Kasumi-1 (cell line): ENCODE measurements at regions not wholly inside any gene's neighbourhood (a gene's known extent, or its start where the extent isn't known, plus 50 kb on each side); places are given as distances from the start of the nearest gene placed in this dataset.

ENCODE experiments used
- DNase-seq, 2 experiments: peaks; one replicate each; lab custom pipeline; 2025; lab: John Stamatoyannopoulos, UW

DNA sequence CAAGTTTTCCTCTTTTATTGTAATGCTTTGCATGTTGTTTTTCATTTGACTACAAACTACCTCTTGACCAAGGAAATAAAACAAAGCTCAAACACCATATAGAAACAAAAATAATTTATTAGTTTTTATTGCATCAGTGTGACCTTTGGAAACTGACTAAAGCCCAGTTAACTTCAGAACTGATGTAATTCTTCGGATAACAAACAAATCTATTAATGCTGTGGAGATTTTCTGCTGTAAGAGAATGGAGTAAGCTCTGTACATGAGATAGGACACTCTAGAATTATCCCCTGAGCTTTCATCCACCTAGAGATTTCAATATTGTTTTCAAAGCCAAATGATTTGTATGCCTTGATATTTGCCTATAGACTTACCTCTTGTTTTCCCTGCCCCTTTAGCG is 154.0 kb upstream of the KCNK2 start:
- DNase-seq = no peak

DNA sequence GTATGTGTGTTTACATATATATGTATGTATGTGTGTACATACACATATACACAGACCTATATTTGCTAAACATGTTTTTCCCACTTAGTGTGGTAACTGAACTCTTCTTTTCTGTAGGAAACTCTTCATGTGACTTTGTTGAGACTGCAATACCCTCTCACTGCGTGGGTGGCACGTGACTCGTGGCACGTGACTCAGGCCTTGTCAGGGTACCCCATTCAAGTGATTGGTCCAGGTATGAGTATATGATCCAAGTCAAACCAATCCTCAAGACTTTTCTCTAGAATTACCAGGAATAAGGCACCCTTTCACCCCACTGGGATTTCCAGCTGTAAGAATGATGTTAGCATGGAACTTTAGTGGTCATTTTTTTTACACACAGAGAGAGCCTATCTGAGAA is 149.2 kb upstream of the KCNK2 start:
- no peak for DNase-seq

DNA sequence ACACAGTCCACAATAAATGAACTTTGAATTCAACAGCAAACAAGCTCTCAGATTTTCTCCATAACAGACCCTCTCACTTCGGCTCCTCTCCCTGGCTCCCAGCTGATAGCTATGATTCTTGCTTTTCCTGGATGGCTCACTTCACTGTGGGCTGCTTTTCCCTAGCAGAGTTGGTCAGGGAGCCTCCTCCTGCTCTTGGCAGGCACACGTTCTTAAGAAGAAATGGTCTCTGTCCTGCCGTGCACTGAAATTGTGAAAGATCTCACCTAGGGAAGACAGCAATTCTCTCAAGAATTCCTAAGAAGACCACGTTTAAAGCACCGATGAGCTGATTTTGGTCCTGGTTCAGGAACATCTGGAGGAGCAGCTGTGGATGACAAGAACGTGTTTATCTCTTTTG is 148.5 kb upstream of the KCNK2 start:
- DNase-seq = no peak

DNA sequence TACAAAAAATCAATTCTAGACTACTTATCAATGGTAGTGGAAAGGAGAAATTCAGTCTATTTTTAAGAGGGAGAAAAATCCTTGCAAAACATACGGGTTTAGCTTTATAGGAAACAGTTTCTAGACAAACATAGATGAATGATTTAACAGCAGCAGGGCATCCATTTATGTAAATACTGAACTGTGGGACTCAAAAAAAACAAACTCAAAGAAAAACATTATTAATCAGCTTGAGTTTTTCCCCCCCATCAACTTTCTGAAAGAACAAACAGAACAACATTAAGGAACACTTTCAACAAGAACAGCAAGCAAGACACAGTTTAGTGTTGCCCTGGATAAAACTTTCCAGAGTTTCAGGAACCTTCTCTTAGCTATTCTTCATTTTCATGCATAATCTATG is 147.3 kb upstream of the KCNK2 start:
- DNase-seq = no peak

DNA sequence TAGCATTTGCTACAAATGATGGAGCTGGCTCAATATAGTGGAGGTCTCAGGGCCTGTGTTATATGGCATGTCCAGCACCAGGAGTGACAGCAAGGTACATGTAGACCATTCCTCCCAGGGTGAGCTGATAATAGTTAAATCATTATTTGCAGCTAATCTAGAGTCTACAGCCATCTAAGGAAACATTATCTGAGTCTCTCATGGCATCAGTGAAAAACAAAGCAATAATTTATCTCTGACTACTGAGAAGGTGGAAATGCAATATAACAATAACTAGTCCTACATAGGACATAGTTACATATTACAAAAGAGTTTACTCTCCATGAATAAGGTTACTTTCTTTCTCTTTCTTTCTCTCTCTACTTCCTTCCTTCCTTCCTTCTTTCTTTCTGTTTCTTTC is 143.4 kb upstream of the KCNK2 start:
- DNase-seq = no peak

DNA sequence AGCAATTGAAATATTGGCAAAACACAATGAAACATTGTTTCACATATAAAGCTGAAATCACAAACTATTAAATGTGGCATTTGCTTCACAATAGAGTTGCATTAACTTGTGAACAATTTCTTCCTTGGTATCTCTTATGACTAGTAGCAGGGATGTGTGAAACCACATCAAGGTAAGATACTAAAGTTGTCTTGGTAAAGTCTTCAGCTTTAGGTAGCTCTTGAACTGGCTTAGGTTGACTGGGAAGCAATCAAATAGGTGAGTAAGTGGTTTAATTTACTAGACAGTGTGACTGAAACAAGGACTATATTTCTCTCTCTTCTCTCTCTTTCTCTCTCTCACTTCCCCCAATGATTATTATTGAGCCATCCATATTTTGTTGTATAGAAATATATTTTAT is 141.5 kb upstream of the KCNK2 start:
- DNase-seq = no peak

DNA sequence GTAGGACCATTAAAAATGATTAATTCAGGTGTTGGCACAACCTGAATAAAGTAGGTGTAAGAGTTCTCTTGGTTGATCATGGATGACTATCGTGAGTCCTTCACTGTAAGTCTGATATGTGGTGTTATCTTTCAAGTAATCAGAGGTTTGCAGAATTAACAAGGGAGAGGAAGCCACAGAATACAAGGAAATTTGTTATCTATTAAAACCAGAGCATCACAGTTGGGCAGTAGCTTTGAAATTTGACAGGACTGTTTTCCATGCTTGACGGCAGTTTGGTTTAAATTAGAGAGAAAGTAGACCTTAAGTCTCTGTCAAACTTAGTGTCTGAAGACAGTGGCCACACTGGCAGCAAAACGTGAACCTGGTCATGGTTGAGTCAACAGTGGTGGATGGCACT is 139.5 kb upstream of the KCNK2 start:
- no peak for DNase-seq

DNA sequence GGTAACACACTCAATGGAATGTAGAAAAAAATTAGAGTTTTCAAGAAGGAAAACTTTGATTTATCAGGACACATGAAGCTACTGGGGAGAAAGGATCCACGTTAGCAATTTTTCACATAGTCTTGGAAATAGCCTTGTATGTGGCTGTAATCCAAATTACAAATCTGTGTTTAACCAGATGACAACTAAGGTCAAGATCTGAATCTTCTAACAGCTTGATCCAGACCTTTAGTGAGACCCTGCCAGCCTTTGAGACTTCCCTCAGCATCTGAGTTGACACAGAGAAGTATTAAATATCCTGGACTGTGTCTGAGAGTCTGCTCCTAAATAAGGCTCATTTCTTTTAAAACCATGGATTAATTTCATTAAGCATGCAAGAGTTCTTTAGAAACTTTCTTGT is 135.9 kb upstream of the KCNK2 start:
- no peak for DNase-seq

DNA sequence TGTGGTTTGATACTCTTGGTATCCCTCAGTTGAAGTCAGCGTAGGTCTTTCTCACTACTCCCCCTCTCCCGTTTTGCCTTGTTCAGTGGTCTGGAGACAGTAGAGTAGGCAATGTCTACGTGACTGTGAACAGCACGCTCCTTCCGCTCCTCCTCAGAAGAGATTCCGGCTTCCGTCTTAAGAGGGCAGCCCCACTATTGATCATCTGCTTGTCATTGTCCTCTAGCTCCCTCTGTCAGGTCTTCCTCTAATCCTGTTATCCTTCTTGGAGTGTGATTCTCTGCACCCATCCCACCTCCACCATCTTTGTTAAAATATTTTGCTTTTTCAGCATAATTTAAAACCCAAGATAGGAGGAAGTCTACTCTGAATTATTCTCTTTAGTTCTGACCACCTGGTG is 129.9 kb upstream of the KCNK2 start:
- DNase-seq = no peak

DNA sequence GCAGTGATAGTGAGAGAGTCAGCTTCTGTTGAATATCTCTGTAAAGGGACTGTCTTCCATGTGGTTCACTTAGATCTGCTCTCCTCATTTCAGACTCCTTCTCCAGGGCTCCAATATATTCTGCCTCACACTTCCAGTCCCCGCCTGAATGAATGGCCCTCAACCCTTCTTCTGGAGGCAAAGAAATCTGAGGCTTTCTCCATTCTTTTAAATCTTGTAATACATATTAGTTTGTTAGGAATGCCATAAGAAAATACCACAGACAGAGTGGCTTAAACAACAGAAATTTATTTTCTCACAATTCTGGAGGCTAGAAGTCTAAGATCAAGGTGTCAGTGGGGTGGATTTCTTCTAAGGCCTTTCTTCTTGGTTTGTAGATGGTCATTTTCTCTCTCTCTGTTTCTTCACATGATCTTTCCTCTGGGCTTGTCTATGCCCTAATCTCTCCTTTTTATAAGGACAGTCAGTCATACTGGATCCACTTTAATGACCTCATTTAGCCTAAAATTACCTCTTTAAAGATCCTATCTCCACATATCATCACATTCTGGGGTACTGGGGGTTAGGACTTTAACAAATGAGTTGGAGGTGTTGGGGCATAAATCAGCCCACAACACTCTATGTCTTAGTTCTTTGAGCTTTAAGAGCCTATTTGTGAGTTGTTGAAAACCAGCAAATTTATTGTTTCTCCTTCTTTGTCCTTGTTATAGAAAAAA is 128.5 kb upstream of the KCNK2 start:
- DNase-seq = no peak

DNA sequence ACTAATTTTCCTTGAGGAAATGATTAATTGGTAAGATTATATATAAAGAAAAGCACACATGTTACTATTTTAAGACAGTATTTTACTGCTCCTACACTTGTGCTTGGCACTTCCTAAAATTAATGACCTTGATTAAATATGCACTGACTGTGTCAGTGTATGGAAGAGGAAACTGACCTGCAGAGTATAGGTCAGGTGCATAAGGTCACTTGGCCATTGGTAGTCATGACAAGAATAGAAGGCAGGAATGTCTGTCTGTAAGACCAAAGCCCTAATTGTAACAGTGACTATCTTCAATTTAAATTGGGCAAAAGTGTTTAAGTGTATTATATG is 128.0 kb upstream of the KCNK2 start:
- DNase-seq = no peak

DNA sequence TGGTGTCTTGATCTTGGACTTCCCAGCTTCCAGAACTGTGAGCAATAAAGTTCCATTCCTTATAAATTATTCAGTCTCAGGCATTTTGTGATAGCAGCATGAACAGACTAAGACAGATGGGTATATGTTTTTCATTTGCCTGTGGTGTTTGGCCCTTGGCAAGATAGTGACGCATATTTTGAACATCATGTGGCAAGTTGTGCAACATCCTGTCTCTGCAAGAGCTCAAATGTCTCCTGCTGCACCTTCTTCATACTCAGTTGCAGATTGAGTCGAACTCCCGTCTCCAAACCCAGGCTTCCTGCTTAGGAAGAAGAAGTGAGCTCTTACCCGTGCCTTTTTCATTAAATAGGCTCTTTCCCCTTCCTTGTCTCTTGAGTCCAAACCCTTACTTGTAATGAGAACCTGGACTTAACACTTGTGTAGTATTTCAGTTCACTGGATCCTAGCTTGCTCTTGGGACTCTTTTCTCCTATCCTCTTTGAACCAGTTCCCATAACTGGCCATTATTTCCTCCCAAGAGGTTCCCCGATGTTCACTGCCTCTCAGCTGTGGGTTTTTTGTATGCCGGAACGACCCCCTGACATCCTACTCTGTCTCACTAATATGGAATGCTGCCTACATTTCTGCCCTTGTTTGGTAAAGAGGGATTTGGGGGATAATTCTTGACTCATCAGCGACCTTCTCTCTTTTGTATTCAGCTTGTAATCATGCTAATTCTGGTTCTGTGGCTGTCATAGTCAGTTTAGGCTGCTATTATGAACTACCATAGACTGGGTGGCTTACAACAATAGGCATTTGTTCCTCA is 125.0 kb upstream of the KCNK2 start:
- DNase-seq = peak; percentile 80 to 82

DNA sequence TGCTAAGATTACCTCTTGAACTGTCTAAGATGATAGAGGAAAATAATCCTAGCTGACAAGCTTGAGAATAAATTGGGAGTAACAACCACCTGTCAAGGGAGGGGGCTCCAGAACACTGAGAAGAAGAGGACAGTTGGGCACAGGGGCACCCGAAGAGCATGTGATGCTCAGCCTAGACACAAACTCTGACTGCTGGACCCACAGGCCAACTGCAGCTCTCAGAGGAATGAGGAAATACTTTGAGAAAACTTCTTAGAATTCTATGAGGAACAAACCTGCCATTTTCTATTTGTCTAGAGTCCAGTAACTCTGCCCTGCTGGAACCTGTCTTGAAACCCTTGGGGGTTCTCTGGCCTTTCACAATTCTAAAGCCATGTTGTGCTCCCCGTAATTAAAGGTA is 124.1 kb upstream of the KCNK2 start:
- peak in 1 of 2 experiments; percentile 9 for DNase-seq

DNA sequence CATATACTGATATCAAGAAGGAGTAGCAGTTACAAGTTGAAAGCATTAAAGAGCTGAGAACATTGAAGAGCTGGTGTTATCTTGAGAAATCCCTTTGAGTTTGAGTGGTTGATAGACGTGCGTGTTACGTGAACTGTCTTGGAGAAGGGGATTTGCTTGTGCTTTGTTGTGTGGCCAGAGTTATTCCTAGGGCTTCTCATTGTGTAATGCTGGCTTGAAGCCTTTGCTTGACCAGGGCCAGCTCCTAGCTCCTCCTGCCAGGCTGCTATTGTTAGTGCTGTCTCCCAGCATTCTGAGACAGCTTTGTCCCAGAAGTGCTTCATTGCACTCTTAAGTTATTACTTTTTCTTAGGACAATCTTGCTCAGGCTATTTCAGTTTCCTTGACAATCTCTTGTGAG is 116.2 kb upstream of the KCNK2 start:
- no peak for DNase-seq

DNA sequence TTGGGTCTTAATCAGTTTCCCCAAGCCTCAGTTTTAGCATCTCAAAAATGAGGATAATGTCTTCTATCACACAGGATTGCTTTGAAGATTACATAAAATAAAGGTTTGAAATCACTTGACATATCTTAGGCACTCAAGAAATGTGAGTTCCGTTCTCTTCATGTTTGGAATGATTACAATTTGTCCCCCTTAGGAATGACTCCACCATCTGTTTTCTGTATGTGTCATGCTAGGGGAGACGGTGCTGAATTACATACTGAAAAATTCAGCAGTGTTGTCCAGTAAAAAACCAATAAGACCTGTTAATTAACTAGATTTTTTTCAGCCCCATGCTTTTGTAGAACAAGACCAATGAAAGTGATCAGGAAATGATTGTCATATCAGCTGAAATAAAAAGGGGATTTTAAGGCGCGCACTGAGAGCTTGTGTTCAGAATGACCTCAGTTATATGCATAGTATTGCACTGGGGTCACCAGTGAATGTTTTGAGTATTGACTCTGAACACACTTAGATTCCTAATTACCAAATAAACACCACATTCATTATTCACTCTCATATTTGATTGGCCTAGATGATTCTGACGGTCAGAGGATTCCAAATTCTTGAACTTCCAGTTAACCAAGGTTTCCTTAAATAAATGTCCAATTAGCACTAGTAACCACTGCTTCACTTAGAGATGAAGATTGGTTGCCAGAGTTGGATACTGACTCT is 114.5 kb upstream of the KCNK2 start:
- DNase-seq = no peak

DNA sequence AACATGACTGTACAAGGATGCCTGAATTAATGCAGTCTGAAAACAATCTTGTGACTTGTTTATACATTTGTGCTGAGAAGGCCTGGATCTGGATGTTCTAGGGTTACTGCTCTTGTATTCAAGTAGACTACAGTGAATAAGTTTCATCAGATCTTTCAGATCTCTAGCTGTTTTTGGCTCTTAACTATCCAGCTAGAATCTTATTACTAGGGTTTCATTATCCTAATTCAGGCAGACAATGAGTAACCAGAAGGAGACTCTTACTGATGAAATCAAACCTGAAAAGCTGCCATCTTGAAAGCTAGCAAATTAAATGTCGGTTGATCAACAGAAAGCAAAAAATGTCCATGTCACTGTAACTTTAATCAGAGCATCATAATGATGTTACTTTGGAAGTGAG is 112.5 kb upstream of the KCNK2 start:
- DNase-seq = no peak

DNA sequence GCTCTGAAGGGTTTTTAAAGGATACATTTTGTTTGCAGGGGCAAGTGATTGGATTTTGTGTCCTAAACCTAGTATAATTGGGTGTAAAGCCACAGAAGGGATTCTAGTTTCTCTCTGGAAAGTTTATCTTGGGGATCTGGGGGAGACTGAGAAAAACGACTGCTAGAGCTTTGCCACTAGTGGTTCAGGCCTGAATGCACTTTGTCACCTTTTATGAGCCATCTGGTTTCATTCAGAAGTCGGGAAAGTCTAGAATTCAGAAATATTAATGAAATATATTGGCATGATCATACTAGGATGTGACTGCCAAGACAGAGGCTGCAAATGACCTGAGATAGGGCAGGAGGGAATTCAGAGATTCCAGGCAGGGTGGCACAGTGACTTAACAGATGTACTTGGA is 111.5 kb upstream of the KCNK2 start:
- no peak for DNase-seq

DNA sequence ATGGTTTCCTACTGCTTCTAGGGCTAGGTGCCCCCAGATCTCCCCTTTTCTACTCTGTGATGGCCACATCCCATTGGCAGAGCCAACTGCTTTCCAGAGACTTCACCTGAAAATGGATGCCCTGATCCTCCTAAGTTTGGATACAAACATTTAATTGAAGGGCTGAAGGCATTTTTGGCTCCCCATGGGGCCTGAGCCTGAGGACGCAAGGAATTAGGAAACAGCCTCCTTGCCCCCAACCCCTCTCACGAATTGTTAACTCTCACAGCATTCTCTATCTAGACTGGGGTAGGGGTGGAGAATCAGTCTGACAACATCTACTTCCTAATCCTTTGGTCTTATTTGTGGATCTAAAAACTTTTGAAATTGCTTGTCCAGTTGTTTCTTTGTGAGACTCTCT is 108.5 kb upstream of the KCNK2 start:
- DNase-seq = no peak

DNA sequence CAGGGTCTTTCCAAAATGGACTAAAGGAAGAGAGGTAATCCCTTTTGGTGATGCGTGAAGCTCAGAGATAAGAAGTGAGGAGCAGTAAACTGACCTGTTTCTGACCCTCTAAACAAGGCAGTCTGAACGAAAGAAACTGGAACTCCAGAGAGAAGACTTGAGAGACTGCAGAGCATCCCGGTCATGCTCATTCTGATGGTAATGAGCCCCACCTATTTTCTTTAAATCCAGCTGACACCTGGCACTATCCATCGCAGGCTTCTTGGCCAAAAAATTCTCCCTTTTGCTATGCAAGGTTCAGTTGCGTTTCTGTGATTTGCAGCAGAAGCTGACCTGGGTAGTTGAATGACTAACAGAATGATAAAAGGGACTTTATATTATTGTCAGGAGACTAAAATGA is 105.9 kb upstream of the KCNK2 start:
- no peak for DNase-seq

DNA sequence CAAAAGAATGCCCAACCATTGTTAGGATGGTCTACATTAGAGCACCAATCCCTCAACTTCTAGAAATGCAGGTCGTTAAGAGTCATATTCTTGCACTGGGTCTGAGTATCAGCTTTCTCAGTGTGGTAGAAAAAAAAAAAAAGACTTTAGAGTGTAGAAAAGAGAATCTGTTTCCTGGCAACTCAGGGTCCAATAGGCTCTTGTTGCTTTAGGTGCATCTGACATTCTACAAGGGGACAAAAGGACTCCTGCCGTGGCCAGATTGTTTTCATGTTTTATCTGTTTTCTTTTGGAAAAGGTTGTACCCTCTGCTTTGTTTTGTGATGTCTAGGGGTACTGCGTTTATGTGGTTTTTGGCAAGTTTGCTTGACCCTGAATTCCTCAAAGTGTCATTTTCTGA is 105.4 kb upstream of the KCNK2 start:
- no peak for DNase-seq

DNA sequence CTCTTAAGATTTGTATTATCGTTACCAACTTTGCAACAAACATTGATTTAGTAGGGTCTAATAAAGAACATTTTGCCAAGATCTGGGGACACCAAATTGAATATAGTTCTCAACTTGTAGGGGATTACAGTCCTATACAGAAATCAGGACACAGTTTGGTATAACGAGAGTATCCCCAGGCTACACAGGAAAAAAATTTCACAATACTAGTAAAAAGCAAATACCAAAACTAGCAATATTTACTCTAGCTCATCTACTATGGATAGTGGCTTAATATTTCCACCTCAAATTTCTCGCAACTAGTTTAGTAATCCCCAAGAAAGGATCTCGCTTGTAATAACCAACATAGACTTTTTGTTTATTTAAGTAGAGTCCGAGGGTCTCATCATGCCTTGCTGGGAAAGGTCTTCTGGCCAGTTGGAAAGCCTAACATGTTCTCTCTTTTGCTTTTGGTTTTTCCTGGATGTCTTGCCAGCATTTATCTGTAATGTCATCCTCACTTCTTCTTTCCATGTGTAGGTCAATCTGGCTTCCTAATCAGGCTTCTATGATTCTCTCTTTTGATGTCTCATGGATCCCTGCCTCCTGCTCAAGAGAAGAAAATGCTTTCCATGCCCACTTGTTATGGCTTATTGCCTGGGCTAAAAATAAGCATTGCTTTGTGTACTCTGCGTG is 104.7 kb upstream of the KCNK2 start:
- DNase-seq = no peak

DNA sequence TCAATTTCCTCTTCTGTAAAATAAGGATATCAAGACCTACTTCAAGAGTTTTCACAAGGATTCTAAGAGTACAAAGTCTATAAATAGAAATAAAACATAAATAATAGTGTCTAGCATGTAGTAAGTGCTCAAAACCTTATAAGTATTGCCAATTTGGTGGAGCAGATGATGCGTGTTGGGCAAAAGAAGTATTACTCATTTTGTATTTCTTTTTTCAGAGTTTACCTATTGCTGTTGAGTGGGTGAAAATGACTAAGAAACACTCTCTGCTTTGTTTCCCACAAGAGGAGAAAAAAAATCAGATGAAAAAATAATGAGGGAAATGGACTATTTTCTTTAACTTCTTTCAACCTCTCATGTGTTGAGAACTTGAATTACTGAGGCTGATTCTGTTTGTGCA is 103.3 kb upstream of the KCNK2 start:
- DNase-seq = no peak

DNA sequence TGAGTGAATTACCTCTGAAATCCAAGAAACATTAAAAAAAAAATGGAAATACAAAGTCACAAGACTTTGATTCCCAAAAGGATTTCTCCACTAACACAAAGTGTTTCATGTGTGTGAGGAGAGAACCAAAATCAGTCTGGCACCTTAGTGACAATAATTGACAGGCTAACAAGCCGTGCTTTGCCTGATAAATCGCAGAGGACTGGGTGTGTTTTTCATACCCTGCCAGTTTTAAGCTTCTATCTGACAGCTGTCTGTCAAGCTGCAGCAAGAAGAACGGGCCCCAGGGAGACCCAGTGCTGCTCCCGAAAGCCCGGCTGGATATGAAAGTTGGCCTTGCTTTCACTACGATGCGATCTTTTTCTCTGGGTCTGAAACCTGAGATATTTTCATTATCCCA is 101.6 kb upstream of the KCNK2 start:
- no peak for DNase-seq
